HG03571 (cell line): ENCODE measurements at regions not wholly inside any gene's neighbourhood (a gene's known extent, or its start where the extent isn't known, plus 50 kb on each side); places are given as distances from the start of the nearest gene placed in this dataset.

Experiments
- ATAC-seq: cut with Tn5 transposase; IDR thresholded peaks from one replicate; pipeline ENCODE4 v1.9.1; 2021; ENCODE audit not compliant: unreplicated experiment

DNA sequence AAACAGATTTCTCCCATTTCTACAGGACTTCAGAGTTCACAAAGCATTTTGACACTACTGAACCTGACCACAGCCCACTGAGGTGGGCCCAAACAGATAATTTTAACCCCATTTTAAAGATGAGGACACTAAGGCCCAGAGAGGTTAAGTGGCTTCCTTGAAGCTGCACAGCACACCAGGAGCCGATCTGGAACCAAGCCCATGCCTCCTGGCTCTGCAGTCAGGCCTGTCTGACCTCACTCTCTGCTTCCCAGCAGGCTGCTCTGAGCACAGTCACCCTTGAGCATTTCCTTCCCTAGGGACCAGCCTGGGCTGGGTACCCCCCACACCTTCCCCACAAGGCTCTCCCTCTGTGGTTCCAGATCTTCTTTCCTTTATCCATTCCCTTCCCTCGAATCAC, 252.2 kb downstream of the ENGASE start:
- no peak for ATAC-seq

DNA sequence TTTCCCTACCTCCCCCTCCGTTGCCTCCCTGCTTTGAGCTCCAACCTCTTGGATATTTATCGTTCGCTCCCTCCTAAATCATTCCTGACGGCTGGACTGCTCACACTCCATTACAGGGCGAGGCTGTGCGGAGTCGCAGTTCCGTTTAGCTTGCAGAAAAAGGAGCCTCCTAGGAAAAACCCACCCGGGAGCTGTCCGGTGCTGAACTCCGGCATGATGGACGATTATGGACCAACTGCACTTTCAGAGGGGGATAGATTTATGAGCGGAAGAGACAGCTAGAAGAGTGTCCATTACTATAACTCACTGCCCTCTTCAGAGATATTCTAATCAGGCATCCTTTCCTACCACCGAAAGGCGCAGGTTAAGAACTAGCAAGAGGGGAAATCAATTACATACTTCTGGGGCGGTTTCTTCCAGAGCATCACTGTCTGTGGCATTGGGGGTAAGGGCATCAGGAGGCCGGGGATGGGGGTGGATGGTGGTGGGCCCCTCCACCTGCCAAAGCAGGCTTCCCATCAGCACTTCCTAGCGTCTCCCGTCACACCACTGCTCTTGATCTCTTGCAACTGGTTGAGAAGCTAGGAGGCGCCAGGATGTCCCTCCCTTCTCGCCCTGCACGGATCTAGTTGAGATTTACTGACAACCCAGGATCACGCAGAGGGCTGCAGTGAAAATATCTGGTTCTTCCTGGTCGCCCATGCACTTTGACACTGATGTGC, 251.2 kb downstream of the ENGASE start:
- ATAC-seq: no peak

DNA sequence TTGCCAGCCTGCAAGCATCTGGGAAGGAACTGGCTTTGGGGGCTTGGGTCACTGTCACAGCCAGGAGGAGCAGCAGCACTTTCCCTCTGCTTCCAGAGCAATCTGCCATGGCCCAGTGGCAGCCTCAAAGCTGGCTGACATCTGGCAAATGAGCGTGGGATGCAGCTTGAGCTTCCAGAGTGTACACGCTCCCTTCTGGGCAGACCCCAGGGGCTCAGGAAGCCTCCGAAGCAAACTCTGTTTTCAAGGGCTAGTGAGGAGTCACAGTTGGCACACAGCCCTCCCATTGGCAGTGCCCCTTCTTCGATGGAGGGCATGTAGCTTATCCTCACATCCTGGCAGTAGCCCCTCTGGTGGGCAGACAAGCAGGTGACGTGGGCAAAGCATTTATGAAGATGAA, 249.6 kb downstream of the ENGASE start:
- no peak for ATAC-seq

DNA sequence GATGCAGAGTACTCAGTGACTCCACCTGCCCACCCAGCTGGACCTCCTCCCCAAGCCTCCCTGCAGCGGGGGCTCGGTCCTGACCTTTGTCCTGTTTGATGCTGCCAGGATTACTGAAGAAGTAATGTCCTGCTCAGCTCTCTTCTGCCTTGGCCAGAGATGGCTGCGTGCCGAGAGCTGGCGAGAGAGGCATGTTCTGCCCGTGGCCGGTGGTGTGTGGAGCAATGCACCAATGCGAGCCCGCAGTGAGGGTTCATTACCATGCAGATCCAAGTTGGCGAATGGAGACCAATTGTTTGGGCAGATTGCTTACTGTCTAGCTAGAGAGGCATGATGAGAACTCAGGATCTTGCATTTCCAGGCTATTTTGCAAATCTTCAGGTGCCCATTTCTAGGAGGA, 248.9 kb downstream of the ENGASE start:
- ATAC-seq: no peak

DNA sequence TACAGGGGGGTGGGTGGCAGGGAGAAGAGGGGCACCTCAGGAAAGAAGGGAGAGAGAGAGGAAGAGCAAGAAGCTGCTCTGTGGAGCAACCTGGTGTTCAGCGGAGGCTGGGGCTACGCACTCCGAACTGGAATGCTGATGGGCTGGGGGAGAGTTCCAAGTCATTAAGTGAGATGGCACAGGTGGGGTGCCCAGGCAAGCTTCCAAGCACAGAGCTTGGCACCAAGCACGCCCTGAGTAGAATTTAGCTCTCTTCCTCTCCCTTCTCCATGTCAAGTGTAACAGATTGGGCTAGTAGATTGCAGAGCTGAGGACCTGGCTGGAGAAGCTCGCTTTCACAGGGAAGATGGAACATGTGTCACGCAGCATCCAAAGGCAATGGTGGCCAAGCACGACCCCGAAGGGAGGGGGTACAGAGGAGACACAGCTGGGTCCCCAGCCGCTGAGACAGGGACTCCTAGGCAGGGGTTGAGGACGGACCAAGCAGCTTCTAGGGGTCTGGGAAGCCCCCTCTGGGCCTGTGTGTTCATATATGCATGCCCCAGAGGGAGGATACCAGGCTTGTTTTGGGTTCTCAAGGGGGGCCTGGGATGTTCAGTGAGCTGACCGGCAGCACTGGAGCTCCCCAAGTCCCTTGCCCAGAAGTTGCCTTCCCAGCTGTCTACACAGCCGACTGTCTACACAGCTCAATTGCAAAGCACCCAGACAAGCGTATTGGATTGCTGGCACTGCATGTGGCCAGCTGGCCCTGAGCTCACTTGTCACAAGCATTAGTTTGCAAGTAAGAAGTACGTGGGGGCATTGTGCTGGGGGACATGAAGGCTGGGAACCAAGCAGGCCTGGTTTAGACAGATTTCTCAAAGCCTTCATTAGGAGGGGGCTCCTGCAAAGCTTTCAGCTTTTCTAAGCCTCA, 247.8 kb downstream of the ENGASE start:
- no peak for ATAC-seq

DNA sequence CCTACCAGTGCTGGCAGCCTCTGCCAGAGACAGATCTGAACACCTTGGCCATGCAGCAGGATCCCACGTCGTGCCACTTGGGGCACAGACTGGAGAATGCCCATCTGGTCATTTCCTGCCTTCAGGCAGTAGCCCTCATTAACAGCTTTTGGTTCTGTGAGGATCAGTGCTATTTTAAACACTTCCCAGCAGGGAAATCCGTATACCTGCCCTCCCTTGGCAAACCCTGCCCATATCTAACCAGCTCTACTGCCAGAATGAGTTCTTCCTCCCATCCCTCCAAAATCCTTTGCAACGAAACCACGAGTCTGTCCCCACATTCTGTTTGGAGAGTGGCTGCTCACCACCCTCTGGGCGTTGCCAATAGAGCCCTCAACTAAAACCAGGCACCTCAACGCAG, 245.7 kb downstream of the ENGASE start:
- no peak for ATAC-seq

DNA sequence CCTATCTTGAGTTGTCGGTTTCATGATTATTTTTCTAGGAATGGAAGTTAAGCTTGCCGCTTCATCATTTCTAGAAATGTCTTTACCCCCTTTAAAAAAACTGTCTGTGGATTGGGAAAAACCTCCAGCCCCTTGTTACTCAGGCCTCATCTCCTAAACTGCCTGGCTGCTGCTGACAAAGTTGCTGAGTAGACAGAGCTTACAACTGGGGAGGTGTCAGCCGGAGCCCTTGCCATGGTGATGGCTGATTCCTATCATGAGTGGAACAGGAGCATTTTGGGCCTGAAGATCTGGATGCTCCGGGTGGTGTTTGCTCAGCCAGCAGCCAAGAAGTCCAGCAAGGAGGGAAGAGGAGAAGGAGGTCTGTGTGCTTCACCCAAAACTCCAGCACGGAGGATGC, 243.3 kb downstream of the ENGASE start:
- ATAC-seq: no peak

DNA sequence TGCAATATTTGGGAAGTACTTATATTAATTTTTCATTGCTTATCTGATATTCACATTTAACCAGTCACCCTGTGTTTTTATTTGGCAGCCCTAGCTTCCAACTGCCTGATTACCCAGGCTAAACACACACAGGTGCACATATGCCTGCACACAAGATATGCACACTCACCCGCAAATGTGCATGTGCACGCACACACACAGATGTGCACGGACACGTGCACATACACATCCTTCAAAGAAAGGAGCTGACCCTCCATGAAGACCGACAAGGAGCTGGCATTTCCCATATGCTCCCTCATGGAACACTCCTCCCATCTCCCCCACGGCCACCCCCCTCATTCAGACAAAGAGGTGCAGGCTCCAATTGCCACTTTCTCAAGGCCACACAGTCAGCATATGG, 242.2 kb downstream of the ENGASE start:
- ATAC-seq: no peak

DNA sequence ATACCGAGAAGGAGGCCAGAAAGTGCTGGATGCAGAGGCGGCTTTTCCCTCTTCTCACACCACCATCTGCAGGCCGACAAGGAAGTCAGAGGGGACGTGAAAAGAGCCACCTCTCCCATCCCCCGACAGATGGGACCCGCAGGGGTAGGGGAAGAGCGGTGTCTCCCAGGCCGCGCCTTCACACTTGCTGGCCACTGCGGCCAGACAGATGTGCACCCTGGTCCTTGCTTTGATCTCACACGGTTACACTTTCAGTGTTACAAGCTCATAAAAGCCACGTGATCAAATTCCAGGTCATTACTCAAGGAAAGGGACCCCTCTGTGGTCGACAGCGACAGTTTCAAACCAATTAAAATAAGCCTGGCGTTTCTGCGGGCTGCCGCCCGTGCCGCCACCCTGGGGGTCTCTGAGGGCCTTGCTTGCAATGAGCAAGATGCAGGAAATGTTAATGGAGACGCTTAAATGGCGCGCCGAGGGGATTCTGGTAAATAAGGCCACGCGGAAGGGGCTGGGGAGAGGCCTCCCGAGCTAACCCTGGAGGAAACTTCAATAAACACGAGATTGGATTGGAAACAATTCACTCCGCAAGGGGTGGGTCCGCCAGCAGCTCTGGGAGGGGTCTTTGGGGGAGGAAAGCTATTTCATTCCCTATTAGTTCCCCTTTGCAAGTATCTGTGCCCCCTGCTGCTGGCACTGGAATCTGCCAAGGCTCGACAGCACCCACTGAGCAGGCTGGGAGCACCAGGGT, 240.9 kb downstream of the ENGASE start:
- ATAC-seq: no peak

DNA sequence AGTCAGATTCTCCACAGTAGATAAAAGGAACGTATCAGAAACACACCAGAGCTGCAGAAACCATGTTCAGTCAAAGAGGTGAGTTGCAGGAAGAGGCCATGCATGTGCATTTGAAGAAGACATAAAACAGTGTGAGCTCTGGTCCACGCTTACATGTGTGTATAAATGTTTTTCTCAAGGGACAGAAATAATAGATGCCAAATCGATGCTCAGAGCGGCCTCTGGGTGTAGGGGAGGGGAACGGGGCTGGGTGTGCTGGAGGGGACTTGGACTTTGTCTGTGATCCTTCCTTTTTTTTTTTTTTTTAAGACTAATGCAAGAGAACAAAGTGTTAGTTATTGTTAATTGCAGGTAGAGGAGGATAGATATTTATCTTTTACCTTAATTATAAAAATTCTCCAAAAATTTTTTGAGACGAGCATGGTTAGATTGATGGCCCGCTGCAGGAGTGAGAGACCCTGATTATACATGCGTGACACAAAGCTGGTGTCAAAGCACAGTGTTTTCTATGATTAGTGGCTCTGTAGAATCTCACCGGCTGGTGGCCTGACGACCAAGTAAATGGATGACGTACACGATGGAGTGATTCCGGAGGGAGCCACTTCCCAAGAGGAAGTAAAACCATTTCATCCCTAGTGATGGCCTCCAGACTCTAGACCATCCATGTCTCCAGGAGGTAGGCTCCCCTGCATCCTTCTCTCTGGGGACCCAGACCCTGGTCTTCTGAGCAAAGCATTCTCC, 240.2 kb downstream of the ENGASE start:
- ATAC-seq: no peak

DNA sequence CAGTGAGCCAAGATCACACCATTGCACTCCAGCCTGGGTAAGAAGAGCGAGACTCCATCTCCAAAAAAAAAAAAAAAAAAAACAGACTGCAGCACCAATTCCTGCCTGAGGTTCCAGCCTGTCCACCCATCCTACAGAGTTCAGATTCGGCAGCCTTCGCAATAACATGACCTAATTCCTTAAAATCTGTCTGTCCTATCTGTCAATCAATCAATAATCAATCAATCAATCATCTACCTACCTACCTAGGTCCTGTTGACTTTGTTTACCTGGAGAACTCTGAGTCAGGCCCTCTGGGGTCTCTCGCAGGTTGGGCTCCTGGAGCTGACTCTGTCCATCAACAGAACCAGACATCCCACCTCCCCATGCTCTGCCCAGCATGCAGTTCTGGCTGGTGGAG, 236.7 kb downstream of the ENGASE start:
- no peak for ATAC-seq

DNA sequence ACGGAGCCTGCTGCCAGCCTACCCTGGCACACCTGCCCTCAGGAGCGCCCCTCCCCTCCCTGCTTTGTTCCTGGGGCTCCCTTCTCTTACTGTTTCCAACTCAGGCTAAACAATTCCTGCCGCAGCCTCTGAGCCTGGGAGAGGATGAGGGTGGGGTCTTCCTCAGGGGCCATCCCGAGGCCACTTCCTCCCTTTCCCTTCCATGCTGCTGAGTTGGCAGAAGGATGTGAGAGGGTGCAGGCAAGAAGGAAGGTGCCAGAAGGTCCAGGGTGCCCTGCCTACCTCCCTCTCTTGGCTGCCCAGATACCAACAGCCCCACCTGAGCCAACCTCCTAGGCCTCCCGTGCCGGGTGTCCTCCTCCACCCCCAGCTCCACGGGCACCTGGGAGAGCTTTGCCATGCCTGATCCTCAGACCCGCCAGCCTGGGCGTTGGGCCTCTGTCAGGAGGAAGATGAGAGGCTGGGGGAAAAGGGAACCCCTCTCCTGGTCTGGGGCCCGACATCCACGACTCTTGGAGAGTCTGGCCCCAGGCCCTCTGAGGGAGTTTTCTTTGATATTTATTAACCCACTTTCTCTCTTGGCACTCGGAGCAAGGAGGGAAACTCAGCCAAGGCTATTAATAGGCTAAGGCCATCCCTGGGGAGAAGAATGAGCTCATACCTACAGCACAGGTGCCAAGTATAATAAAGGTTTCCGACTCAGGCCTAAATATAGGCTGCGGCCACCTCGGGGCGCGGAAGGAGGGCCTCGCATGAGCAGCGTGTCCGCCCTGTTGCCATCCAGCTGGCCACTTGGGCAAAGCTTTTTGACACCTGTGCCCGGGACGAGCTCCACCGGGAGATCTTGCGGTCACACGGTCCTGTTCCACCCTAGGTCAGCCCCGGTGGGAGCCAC, 232.0 kb downstream of the ENGASE start:
- no peak for ATAC-seq

DNA sequence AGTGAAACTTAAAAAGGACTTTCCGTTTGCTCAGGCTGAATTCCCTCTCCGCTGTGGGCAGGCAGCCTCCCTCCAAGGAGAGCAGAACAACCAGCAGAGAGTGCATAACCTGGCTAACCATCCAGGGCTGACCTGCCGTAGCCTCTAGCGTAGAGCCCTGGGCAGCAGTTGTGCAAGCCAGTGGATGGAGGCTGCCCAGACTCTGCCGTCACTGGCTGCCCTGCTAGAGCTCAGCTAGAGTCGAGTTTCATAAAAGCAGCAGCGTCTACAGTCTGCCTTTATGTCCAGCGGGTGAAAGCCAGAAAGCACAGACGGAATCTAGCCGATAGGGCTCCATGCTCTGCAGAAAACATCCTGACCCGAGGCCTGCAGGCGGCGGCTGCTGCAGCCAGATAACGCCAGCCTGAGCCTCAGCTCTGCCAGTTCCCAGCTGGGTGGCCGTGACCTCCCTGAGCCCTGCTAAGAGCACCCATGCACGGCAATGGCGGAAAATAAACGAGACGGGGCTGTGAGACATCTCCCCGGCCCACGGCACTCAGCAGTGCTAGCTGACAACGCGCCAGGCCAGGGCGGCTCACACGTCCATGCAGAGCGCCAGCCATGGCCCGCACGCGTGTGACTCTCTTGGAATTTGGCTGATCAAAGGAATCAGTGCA, 231.3 kb downstream of the ENGASE start:
- no peak for ATAC-seq

DNA sequence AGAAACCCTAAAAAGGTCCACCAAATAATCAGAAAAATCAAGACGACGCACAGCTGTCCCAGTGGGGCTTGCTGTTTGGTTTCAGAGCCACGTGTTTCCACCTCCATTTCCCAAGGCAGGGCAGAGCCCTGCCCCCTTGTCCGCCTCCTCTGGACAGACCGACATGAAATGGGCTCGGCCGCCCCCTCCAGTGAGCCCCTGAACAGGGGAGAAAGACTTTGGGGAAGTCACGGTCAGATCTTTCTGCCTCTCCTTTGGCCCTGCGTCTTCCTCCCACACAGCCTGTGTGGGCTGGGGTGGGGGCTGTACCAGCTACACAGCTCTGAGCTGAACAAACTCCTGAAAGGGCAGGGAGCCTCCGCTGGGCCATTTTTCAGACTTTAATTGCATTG, 230.7 kb downstream of the ENGASE start:
- ATAC-seq: no peak

DNA sequence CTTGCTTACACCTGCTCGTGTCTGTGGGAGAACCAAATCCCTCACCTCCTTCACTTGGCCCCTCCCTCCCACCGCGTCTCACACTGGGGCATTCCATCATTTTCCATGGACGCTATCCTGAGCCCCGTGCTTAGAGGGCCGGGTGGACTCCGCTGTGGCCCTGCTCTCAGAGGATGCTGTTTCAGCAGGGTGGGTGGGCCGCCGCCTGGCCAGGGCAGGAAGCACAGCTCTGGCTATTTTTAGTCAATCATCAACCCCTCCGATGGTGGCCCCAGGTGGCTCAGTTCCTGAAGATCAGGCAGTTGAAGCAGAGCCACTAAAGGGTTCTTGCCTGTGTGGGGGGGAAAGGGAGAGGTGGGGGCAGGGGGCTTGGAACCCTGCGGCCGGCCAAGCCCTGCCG, 230.3 kb downstream of the ENGASE start:
- ATAC-seq: no peak

DNA sequence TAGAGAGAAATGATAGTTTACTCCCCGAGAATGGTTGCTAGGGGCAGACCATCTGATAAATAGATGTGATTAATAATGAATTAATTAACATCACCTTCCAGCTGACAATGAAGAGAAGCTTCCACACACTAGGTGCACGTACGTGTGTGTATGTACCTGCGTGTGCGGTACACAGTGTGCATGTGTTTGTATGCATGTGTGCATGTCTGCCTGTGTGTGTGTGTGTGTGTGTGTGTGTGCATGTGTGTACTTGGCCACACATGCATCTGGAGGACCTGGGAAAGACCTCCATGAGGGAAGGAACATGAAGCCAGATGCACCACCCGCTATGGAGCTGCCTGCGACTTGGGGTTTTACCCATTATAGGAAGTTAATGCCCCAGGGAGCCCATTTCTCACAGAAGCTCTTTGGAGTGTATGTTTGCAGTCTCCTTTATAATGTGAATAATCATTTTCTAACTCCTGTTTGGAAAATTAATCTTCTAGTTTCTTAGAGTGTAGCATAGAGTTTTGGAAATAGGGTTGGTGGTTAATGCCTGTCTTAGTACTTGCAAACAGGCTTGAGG, 229.1 kb downstream of the ENGASE start:
- no peak for ATAC-seq

DNA sequence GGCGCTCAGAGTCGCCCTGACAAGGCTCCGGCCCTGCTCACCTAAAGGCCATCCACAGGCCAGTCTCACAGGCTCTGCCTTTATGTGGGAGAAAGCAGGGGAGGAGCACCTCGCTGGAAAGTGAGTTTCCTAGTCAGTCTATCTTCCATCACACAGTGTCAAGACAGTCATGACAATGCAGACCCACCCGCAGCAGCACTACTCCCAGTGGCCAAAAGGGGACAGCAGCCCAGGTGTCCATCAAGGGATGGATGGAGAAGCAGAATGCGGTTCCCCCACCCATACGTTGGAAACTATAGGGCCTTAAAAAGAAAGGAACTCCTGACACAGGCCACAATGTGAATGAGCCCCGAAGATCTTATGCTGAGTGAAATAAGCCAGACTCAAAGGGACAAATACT, 226.8 kb downstream of the ENGASE start:
- no peak for ATAC-seq

DNA sequence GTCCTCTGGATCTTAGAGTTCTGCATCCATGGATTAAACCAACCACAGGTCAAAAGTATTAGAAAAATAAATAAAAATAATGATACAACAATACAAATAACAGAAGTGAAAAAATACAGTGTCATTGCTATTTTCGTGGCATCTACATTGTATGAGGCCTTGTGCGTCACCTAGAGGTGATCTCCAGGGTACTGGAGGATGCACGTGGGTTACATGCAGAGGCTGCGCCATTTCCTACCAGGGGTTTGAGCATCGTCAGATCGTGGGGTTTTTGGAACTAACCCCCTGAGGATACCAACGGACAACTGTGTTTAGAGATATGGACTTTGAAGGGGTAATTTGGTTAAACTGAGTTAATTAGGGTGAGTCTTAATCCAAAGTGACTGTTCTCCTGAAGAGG, 224.7 kb downstream of the ENGASE start:
- ATAC-seq: no peak

DNA sequence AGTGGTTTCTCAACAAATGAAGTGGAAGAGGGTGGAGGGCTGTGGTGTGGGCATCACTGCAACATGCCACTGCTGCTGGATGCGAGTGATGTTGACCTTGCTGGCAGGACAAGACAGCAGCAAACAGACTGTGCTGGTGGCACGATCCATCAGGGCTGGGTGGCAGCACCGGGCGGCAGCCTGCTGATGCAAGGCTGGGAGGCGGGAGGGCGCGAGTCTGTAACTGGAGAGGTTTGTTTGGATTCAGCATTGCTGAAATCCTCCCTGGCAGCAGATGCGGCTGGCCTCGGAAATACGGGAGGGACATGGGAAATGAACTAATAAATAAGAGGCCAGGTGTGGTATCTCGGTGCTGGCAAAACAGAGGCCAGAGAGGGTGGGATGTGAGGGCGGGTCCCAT, 224.2 kb downstream of the ENGASE start:
- no peak for ATAC-seq
